Adrenal gland (tissue), 9 donors: ENCODE measurements at regions not wholly inside any gene's neighbourhood (a gene's known extent, or its start where the extent isn't known, plus 50 kb on each side); places are given as distances from the start of the nearest gene placed in this dataset.

Experiments used
- DNase-seq, 7 donors: peaks; one replicate each; pipeline ENCODE4 v3.0.0-alpha.2; 2019 to 2020
- H3K27ac ChIP-seq, 5 donors: fragments of 200-600 bp; sonication (generic) in 4 of 5; 1 replicate in 3 of 5; 2 replicates in 2 of 5; pipeline versions ENCODE4 v1.5.1 to v1.8.0; 2016 to 2020; ENCODE audit warnings: mild to moderate bottlenecking in 1 of 5
- H3K27me3 ChIP-seq: fragments of 200-600 bp; 2 replicates; pipeline ENCODE4 v1.8.0; 2021
- H3K36me3 ChIP-seq, 2 donors: fragments of 200-600 bp; replicated peaks in 1 of 2; 1 replicate in 1 of 2; 2 replicates in 1 of 2; pipeline versions ENCODE4 v1.5.1 to v1.8.0; 2018 to 2022
- H3K4me1 ChIP-seq, 2 donors: fragments of 200-600 bp; replicated peaks in 1 of 2; 1 replicate in 1 of 2; 2 replicates in 1 of 2; pipeline versions ENCODE4 v1.5.1 to v1.8.0; 2018 to 2021
- H3K4me3 ChIP-seq, 4 donors: fragments of 200-600 bp; sonication (generic) in 3 of 4; one replicate each; pipeline ENCODE4 v1.5.1; 2016 to 2018
- H3K9me3 ChIP-seq, 3 donors: fragments of 200-600 bp; sonication (generic) in 1 of 3; replicated peaks in 1 of 3; 1 replicate in 2 of 3; 2 replicates in 1 of 3; pipeline versions ENCODE4 v1.5.1 to v1.8.0; 2016 to 2021
- POLR2A ChIP-seq, 2 donors: fragments of 450-650 bp; IDR thresholded peaks; one replicate each; pipeline ENCODE4 v1.6.1; 2017; ENCODE audit warnings: antibody characterized with exemption in 2 of 2, mild to moderate bottlenecking in 2 of 2, moderate library complexity in 1 of 2
- WGBS, 4 donors: extraction: QIAGEN DNeasy Blood & Tissue Kit in 2 of 4; methylation state at CpG; one replicate each; pipeline versions ENCODE4 v1.1.5 to v1.1.7; 2013 to 2017; 5-methylcytosine and 5-hydroxymethylcytosine counted together
- intact Hi-C, 2 donors: fragments of 100-400 bp; cut with DNase I; formaldehyde crosslinking; loops; one replicate each; pipeline versions ENCODE4 v1.14.1 to v1.15.0; 2022 to 2023
- TF ChIP-seq, protein P1 (sequence below), 6 experiments: fragments of 450-650 bp in 4 of 6; fragments of 200-600 bp in 2 of 6; sonication (generic) in 1 of 6; IDR thresholded peaks; 1 replicate in 5 of 6; 2 replicates in 1 of 6; pipeline versions ENCODE4 v1.5.1 to v1.8.0; 2016 to 2021; ENCODE audit warnings: antibody characterized with exemption in 6 of 6, mild to moderate bottlenecking in 2 of 6, moderate library complexity in 1 of 6
- donor health status: healthy with polysubstance abuse.
- donor health status: Bipolar disorder and iron deficiency.
- donor health status: DM: yes; HTN: yes; CAD: no.
- donor health status: DM: no; HTN: no; CAD: no.
- donor health status: DM: no; HTN: no; CAD: no.

DNA sequence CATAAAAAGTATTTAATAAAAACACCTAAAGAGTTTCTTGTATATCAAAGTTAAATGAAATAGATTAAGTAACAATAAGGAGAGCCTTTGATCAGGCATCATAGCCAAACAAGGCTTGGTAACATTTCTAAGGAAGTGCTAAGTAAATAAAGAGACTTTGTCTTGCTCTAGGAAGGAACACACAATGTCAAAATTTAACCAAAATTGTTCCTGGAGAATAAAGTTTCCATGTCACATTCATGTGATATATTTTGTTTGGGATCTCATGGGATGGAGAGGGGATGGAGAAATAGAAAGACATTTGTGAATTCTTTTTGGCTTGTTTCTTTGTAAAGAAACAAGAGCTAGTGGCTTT lies 201.9 kb upstream of the DTNBP1 start:
- Histone ChIP-seq H3K9me3 (no peaks in the 10 kb centered on the region), H3K36me3 (no peaks in the 10 kb centered on the region), H3K4me3 (no peak overlapping the region), H3K27me3 (no peaks in the 10 kb centered on the region), H3K27ac (no peak overlapping the region), H3K4me1 (no peaks in the 10 kb centered on the region)
- TF ChIP-seq POLR2A (IDR thresholded peaks at IDR 0.05): no peak
- TF ChIP-seq, protein P1, sequence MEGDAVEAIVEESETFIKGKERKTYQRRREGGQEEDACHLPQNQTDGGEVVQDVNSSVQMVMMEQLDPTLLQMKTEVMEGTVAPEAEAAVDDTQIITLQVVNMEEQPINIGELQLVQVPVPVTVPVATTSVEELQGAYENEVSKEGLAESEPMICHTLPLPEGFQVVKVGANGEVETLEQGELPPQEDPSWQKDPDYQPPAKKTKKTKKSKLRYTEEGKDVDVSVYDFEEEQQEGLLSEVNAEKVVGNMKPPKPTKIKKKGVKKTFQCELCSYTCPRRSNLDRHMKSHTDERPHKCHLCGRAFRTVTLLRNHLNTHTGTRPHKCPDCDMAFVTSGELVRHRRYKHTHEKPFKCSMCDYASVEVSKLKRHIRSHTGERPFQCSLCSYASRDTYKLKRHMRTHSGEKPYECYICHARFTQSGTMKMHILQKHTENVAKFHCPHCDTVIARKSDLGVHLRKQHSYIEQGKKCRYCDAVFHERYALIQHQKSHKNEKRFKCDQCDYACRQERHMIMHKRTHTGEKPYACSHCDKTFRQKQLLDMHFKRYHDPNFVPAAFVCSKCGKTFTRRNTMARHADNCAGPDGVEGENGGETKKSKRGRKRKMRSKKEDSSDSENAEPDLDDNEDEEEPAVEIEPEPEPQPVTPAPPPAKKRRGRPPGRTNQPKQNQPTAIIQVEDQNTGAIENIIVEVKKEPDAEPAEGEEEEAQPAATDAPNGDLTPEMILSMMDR (IDR thresholded peaks at IDR 0.05): no peak
- intact Hi-C loops: no loop called here
- no peak for DNase-seq

DNA sequence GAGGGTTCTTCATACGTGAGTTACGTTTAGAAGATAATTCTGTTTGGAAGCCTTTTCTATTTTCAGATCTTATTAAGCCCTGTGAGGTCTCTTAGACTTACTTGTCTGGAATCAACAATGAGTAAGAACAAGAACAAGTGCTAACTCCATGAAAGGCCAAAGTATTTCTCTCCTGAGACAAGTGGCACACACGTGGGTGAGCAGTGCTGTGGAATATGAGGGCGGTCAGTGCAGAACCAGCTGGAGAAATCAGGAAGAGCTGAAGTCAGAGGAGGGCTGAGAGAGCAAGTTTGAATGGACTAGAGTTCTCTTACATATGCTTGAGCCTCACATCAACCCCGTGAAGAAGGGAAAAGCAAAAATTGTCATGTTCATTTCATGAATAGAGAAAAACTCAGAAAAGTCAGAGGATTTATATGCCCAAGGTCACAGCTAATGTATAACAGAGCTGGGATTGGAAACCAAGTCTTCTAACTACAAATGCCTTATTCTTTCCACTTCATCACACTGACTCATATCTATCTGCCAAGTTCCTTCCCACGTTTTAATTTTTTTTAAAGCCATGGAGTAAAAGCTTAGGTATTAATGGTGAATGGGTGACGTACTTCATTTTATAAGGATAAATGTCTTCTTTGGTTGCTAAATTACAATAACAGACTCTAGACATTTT lies 201.3 kb upstream of the DTNBP1 start:
- no peak for DNase-seq
- intact Hi-C loops: no loop called here
- no peaks in the 10 kb centered on the region for H3K4me1 ChIP-seq
- TF ChIP-seq, protein P1 (IDR thresholded peaks at IDR 0.05): no peak
- no peak for TF ChIP-seq POLR2A (IDR thresholded peaks at IDR 0.05)
- H3K36me3 ChIP-seq: no peaks in the 10 kb centered on the region
- no peak overlapping the region for H3K27ac ChIP-seq
- H3K27me3 ChIP-seq: no peaks in the 10 kb centered on the region
- WGBS, 4 donors: 75 to 80% (median 76%) methylated on average over 7 of the region's 7 CpGs
- no peak overlapping the region for H3K4me3 ChIP-seq
- H3K9me3 ChIP-seq: no peaks in the 10 kb centered on the region

DNA sequence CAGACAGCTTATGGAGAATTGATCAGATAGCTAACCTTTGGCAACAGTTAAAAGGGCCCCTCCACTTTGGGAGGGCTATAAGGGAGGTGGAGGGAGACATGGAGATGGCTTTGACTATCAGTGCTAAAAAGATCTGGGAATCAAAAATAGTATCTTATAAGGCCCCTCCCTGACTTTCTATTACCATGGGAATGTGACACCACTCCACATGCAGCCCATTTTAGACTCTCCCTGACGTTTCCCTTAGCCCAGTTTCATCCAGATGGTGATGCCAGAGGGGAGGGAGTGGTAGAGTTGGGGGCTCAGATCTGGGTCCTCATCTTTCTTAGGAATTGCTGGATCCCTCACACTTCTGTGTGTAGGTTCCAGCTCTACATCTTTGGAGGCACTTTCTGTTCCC lies 200.0 kb upstream of the DTNBP1 start:
- 57 to 92% (median 74%) methylated on average over 1 of the region's 1 CpG for WGBS, 4 donors
- Histone ChIP-seq H3K27ac (no peak overlapping the region), H3K4me1 (no peaks in the 10 kb centered on the region), H3K9me3 (no peaks in the 10 kb centered on the region), H3K4me3 (no peak overlapping the region), H3K27me3 (no peaks in the 10 kb centered on the region), H3K36me3 (no peaks in the 10 kb centered on the region)
- no peak for DNase-seq
- TF ChIP-seq POLR2A (IDR thresholded peaks at IDR 0.05): no peak
- TF ChIP-seq, protein P1 (IDR thresholded peaks at IDR 0.05): no peak
- intact Hi-C loops: no loop called here

DNA sequence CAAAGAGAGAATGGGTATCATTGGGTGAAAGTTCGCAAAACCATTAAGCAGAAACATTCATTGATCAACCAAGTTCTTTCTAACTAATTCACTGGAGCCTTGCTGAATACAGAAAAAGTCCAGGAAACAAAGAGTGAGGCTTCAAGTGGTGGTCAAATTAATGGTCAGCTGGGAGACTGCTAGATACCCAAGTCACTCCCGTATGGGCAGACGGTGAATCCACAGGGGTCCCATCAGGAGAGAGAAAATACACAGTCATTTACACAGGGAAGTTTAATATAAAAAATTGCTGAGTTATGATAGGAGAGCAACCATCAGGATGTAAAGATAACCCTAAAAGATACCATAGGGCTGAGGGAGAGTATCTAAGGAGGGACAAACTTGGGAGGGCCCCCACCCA lies 198.7 kb upstream of the DTNBP1 start:
- H3K9me3 ChIP-seq: no peaks in the 10 kb centered on the region
- H3K36me3 ChIP-seq: no peaks in the 10 kb centered on the region
- TF ChIP-seq, protein P1 (IDR thresholded peaks at IDR 0.05): no peak
- TF ChIP-seq POLR2A (IDR thresholded peaks at IDR 0.05): no peak
- no peak overlapping the region for H3K27ac ChIP-seq
- no peaks in the 10 kb centered on the region for H3K27me3 ChIP-seq
- no peak overlapping the region for H3K4me3 ChIP-seq
- DNase-seq: no peak
- WGBS, 4 donors: 95 to 97% (median 97%) methylated on average over 3 of the region's 3 CpGs
- intact Hi-C loops: no loop called here
- no peaks in the 10 kb centered on the region for H3K4me1 ChIP-seq
